Peyer's patch (tissue), 4 donors: ENCODE measurements at regions not wholly inside any gene's neighbourhood (a gene's known extent, or its start where the extent isn't known, plus 50 kb on each side); places are given as distances from the start of the nearest gene placed in this dataset.

Experiments
- DNase-seq, 3 donors: peaks; one replicate each; pipeline ENCODE4 v3.0.0-alpha.2; 2017 to 2019
- H3K27ac ChIP-seq, 4 donors: fragments of 200-600 bp; sonication (generic); one replicate each; pipeline ENCODE4 v1.5.1; 2016 to 2019
- H3K27me3 ChIP-seq, 2 donors: fragments of 200-600 bp; sonication (generic); one replicate each; pipeline ENCODE4 v1.5.1; 2019
- H3K36me3 ChIP-seq, 3 donors: fragments of 200-600 bp; sonication (generic); one replicate each; pipeline ENCODE4 v1.5.1; 2016 to 2019
- H3K4me1 ChIP-seq, 4 donors: fragments of 200-600 bp; sonication (generic); one replicate each; pipeline ENCODE4 v1.5.1; 2016 to 2019
- H3K4me3 ChIP-seq, 4 donors: fragments of 200-600 bp; sonication (generic); 1 replicate in 3 of 4; 2 replicates in 1 of 4; pipeline ENCODE4 v1.5.1; 2016 to 2019; ENCODE audit warnings: mild to moderate bottlenecking in 1 of 4
- H3K9me3 ChIP-seq, 4 donors: fragments of 200-600 bp; sonication (generic); one replicate each; pipeline ENCODE4 v1.5.1; 2016 to 2019; ENCODE audit warnings: mild to moderate bottlenecking in 1 of 4
- CTCF ChIP-seq, 6 experiments: fragments of 450-650 bp in 4 of 6; fragments of 200-600 bp in 2 of 6; sonication (generic) in 1 of 6; IDR thresholded peaks; one replicate each; pipeline ENCODE4 v1.5.1; 2017 to 2019; ENCODE audit warnings: antibody characterized with exemption in 6 of 6, mild to moderate bottlenecking in 3 of 6, moderate library complexity in 1 of 6
- POLR2A ChIP-seq, 2 donors: fragments of 450-650 bp; IDR thresholded peaks; one replicate each; pipeline ENCODE4 v1.5.1; 2017; ENCODE audit warnings: antibody characterized with exemption in 2 of 2, mild to moderate bottlenecking in 2 of 2, moderate library complexity in 2 of 2

GRCh38 chr3:135440233-135440632, 525.3 kb upstream of the PPP2R3A start:
- H3K36me3 ChIP-seq: no peaks in the 10 kb centered on the region
- TF ChIP-seq POLR2A (IDR thresholded peaks at IDR 0.05): no peak
- TF ChIP-seq CTCF (IDR thresholded peaks at IDR 0.05): no peak
- H3K9me3 ChIP-seq: no peaks in the 10 kb centered on the region
- H3K27ac ChIP-seq: no peak overlapping the region
- no peak for DNase-seq
- no peaks in the 10 kb centered on the region for H3K27me3 ChIP-seq
- no peak overlapping the region for H3K4me3 ChIP-seq
- no peaks in the 10 kb centered on the region for H3K4me1 ChIP-seq

GRCh38 chr3:135440746-135441145, 524.8 kb upstream of the PPP2R3A start:
- H3K36me3 ChIP-seq: no peaks in the 10 kb centered on the region
- DNase-seq: no peak
- H3K4me1 ChIP-seq: no peaks in the 10 kb centered on the region
- TF ChIP-seq CTCF (IDR thresholded peaks at IDR 0.05) (no peak), POLR2A (IDR thresholded peaks at IDR 0.05) (no peak)
- no peak overlapping the region for H3K4me3 ChIP-seq
- H3K27me3 ChIP-seq: no peaks in the 10 kb centered on the region
- H3K27ac ChIP-seq: no peak overlapping the region
- no peaks in the 10 kb centered on the region for H3K9me3 ChIP-seq

GRCh38 chr3:135444058-135444457, 521.5 kb upstream of the PPP2R3A start:
- Histone ChIP-seq H3K9me3 (no peaks in the 10 kb centered on the region), H3K4me3 (no peak overlapping the region), H3K36me3 (no peaks in the 10 kb centered on the region), H3K27ac (no peak overlapping the region), H3K27me3 (no peaks in the 10 kb centered on the region), H3K4me1 (no peaks in the 10 kb centered on the region)
- no peak for TF ChIP-seq CTCF (IDR thresholded peaks at IDR 0.05)
- no peak for TF ChIP-seq POLR2A (IDR thresholded peaks at IDR 0.05)
- no peak for DNase-seq

- no peak for TF ChIP-seq CTCF (IDR thresholded peaks at IDR 0.05)
- TF ChIP-seq POLR2A (IDR thresholded peaks at IDR 0.05): no peak
- DNase-seq: no peak
- no peak overlapping the region for H3K27ac ChIP-seq
- H3K4me1 ChIP-seq: no peaks in the 10 kb centered on the region
- H3K9me3 ChIP-seq: no peaks in the 10 kb centered on the region
- H3K36me3 ChIP-seq: no peaks in the 10 kb centered on the region
- H3K4me3 ChIP-seq: no peak overlapping the region
- H3K27me3 ChIP-seq: no peaks in the 10 kb centered on the region
Measured at GRCh38 chr3:135447483-135447882, 518.0 kb upstream of the PPP2R3A start.

- Histone ChIP-seq H3K36me3 (no peaks in the 10 kb centered on the region), H3K27me3 (no peaks in the 10 kb centered on the region), H3K27ac (no peak overlapping the region), H3K9me3 (no peaks in the 10 kb centered on the region), H3K4me1 (no peaks in the 10 kb centered on the region), H3K4me3 (no peak overlapping the region)
- TF ChIP-seq POLR2A (IDR thresholded peaks at IDR 0.05) (no peak), CTCF (IDR thresholded peaks at IDR 0.05) (no peak)
- no peak for DNase-seq
Measured at GRCh38 chr3:135448520-135448919, 517.0 kb upstream of the PPP2R3A start.

- Histone ChIP-seq H3K9me3 (no peaks in the 10 kb centered on the region), H3K4me1 (no peaks in the 10 kb centered on the region), H3K27me3 (no peaks in the 10 kb centered on the region), H3K36me3 (no peaks in the 10 kb centered on the region), H3K4me3 (no peak overlapping the region), H3K27ac (no peak overlapping the region)
- DNase-seq: no peak
- no peak for TF ChIP-seq CTCF (IDR thresholded peaks at IDR 0.05)
- TF ChIP-seq POLR2A (IDR thresholded peaks at IDR 0.05): no peak
Measured at GRCh38 chr3:135449046-135449445, 516.5 kb upstream of the PPP2R3A start.
